ENCODE measurements at regions not wholly inside any gene's neighbourhood (a gene's known extent, or its start where the extent isn't known, plus 50 kb on each side); places are given as distances from the start of the nearest gene placed in this dataset.

GRCh38 chr11:131136486-131136885 is 220.2 kb upstream of the SNX19 start:
- Histone ChIP-seq H3K4me3 (no peak overlapping the region), H3K36me3 (ENCODE audit: low read depth) (no peaks in the 10 kb centered on the region), H3K9me3 (no peaks in the 10 kb centered on the region), H3K4me1 (ENCODE audit: low read depth) (no peaks in the 10 kb centered on the region)
- intact Hi-C loops (cut with DNase I, micrococcal nuclease) = no loop called here
- TF ChIP-seq, protein P1, sequence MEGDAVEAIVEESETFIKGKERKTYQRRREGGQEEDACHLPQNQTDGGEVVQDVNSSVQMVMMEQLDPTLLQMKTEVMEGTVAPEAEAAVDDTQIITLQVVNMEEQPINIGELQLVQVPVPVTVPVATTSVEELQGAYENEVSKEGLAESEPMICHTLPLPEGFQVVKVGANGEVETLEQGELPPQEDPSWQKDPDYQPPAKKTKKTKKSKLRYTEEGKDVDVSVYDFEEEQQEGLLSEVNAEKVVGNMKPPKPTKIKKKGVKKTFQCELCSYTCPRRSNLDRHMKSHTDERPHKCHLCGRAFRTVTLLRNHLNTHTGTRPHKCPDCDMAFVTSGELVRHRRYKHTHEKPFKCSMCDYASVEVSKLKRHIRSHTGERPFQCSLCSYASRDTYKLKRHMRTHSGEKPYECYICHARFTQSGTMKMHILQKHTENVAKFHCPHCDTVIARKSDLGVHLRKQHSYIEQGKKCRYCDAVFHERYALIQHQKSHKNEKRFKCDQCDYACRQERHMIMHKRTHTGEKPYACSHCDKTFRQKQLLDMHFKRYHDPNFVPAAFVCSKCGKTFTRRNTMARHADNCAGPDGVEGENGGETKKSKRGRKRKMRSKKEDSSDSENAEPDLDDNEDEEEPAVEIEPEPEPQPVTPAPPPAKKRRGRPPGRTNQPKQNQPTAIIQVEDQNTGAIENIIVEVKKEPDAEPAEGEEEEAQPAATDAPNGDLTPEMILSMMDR (IDR thresholded peaks at IDR 0.05) = no peak
- DNase-seq (no peak), ATAC-seq (no peak)

DNA sequence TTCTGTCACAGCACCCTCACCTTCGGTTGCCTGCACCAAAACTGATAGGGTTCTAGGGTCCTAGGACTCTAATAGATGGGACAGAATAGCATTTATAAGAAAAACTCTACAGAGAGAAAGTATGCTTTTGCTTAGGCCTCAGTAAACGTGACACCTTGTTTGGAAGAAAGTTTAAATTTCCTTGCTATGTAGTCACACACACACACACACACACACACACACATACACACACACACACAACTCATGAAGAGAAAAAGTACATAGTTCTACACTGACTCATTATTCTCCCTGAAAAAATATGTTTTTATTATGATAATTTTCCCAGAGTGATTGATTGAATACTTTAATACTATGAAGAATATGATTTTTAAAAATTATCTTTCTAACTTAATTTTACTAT is 220.8 kb upstream of the SNX19 start:
- no peak overlapping the region for H3K4me3 ChIP-seq
- DNase-seq (no peak), ATAC-seq (no peak)
- H3K9me3 ChIP-seq = no peaks in the 10 kb centered on the region
- intact Hi-C loops (cut with DNase I, micrococcal nuclease) = no loop called here
- TF ChIP-seq, protein P1 (IDR thresholded peaks at IDR 0.05) = no peak
- no peaks in the 10 kb centered on the region for H3K4me1 ChIP-seq (ENCODE audit: low read depth)
- no peaks in the 10 kb centered on the region for H3K36me3 ChIP-seq (ENCODE audit: low read depth)

GRCh38 chr11:131138731-131139130 is 222.5 kb upstream of the SNX19 start:
- ATAC-seq (no peak), DNase-seq (no peak)
- no peak overlapping the region for H3K4me3 ChIP-seq
- intact Hi-C loops (cut with DNase I, micrococcal nuclease) = no loop called here
- H3K36me3 ChIP-seq (ENCODE audit: low read depth) = no peaks in the 10 kb centered on the region
- TF ChIP-seq, protein P1 (IDR thresholded peaks at IDR 0.05) = no peak
- H3K9me3 ChIP-seq = no peaks in the 10 kb centered on the region
- H3K4me1 ChIP-seq (ENCODE audit: low read depth) = no peaks in the 10 kb centered on the region

DNA sequence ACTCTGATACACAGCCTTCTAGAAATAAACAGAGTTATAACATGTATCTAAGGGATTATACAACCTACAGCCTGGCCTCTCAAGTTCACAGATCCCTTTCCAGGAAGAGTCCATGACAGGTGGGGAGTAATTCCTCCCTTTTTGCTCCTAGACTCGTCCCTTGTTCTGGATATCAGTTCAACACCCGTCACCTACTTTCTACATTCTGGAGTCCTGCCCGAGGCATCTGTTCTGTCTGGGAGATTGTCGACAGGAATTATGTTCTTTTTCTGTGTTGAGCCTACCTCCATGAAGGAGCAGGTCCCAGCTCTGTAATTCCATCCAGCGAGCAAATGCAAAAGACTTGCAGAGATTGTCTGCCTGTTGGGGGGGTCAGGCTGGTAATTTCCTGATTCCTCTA is 224.6 kb upstream of the NTM start:
- ATAC-seq = no peak

DNA sequence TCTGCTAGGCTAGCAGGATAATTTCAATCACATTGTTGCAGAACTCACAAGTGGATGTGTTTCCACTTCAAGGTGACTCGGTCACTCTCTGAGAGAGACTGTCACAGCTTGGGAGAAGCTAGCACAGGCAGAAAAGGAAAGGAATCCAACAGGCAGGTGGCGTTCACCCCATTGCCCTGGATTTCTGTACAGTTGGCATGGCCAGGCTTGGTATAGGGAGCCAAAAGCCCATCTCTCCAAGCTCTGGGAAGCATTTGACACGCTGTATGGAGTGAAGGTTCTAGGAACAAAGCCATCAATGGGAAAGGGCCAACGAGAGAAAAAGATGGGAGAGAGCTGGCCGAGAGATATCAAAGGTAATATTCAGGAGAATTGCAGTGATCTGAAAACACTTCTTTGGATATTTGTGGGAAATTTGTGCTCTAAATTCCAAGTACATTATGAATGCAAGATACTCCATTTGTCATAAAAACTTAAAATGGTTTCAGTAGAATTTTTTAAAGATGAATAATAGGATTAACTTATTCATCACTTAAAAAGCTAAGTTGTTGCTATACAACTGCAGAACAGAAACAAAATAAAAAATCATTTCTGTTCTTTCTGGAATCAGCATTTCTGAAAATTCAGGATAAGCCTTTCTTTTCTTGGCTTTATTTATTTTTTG is 223.5 kb upstream of the NTM start:
- H3K4me3 ChIP-seq = no peak overlapping the region
- TF ChIP-seq, protein P1 (IDR thresholded peaks at IDR 0.05) = no peak
- intact Hi-C loops (cut with DNase I, micrococcal nuclease) = no loop called here
- no peaks in the 10 kb centered on the region for H3K36me3 ChIP-seq (ENCODE audit: low read depth)
- no peaks in the 10 kb centered on the region for H3K4me1 ChIP-seq (ENCODE audit: low read depth)
- no peak for ATAC-seq
- DNase-seq = no peak
- no peaks in the 10 kb centered on the region for H3K9me3 ChIP-seq

More for the DNA sequence above, 224.6 kb upstream of the NTM start:
- H3K4me3 ChIP-seq = no peak overlapping the region
- intact Hi-C loops (cut with DNase I, micrococcal nuclease) = no loop called here
- no peaks in the 10 kb centered on the region for H3K36me3 ChIP-seq (ENCODE audit: low read depth)
- DNase-seq = no peak
- TF ChIP-seq, protein P1 (IDR thresholded peaks at IDR 0.05) = no peak
- no peaks in the 10 kb centered on the region for H3K9me3 ChIP-seq
- H3K4me1 ChIP-seq (ENCODE audit: low read depth) = no peaks in the 10 kb centered on the region

DNA sequence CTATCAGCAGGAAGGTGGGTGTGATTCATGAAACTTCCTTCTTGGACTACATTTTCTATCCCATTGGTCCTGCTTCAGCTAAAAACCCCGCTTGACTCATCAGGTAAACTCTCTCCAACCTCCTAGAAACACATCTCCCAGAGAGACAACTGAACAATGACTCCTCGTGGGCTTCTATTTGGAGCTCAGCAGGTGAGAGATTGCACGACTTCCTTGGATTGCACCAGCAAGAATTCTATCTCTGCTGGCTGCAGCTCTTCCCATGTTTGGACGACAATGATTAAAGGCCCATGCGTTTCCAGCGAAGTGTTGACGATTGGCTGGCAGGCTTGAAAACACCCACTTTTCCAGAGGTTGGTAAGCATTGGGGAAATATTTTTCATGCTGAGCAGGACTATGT is 216.1 kb upstream of the NTM start:
- no peak for DNase-seq
- H3K9me3 ChIP-seq = no peaks in the 10 kb centered on the region
- no peak overlapping the region for H3K4me3 ChIP-seq
- no peak for ATAC-seq
- intact Hi-C loops (cut with DNase I, micrococcal nuclease) = no loop called here
- TF ChIP-seq, protein P1 (IDR thresholded peaks at IDR 0.05) = no peak
- H3K4me1 ChIP-seq (ENCODE audit: low read depth) = no peaks in the 10 kb centered on the region
- no peaks in the 10 kb centered on the region for H3K36me3 ChIP-seq (ENCODE audit: low read depth)
